ENCODE measurements at regions not wholly inside any gene's neighbourhood (a gene's known extent, or its start where the extent isn't known, plus 50 kb on each side); places are given as distances from the start of the nearest gene placed in this dataset.

DNA sequence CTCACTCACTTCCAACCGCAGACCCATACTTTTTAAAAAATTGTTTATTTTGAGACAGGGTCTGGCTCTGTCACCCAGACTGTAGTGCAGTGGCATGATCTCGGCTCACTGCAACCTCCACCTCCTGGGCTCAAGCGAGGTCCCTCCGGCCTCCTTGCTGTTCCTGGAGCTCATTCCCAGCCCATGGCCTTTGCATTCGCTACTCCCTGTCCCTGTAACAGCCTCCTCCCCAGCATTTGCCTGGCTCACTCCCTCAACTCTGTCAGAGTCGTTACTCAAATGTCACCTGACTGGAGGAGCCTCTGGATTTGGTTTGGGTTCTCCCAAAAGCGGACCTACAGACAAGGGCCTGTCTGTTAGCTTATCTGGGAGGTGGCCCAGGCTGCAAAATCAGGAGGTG is 432.6 kb upstream of the PROK2 start:
- Mint-ChIP-seq H3K4me3 (no peak overlapping the region), H3K27me3 (ENCODE audit: insufficient read depth) (no peaks in the 10 kb centered on the region), H3K4me1 (peaks cover 7% of the 10 kb centered on the region), H3K27ac (no peak overlapping the region), H3K36me3 (ENCODE audit: low read depth) (no peaks in the 10 kb centered on the region), H3K9me3 (no peaks in the 10 kb centered on the region)
- no peak overlapping the region for H3K27ac ChIP-seq (ENCODE audit: low read depth, low read length)
- no peaks in the 10 kb centered on the region for H3K36me3 ChIP-seq (ENCODE audit: control insufficient read depth, insufficient read depth, low read length)
- H3K27me3 ChIP-seq (ENCODE audit: control insufficient read depth, insufficient read depth, low read length, poor library complexity, severe bottlenecking) = no peaks in the 10 kb centered on the region
- 87 to 94% methylated on average over 5 to 7 of the region's 7 CpGs for WGBS, 2 experiments (ENCODE audit: insufficient coverage in 1 of 2, insufficient read length in 1 of 2)
- no peak overlapping the region for H3K9ac ChIP-seq (ENCODE audit: extremely low read depth, low read length, poor library complexity, severe bottlenecking)
- DNase-seq = no peak
- H3K4me3 ChIP-seq (ENCODE audit: low read length) = no peak overlapping the region
- TF ChIP-seq, protein P1, sequence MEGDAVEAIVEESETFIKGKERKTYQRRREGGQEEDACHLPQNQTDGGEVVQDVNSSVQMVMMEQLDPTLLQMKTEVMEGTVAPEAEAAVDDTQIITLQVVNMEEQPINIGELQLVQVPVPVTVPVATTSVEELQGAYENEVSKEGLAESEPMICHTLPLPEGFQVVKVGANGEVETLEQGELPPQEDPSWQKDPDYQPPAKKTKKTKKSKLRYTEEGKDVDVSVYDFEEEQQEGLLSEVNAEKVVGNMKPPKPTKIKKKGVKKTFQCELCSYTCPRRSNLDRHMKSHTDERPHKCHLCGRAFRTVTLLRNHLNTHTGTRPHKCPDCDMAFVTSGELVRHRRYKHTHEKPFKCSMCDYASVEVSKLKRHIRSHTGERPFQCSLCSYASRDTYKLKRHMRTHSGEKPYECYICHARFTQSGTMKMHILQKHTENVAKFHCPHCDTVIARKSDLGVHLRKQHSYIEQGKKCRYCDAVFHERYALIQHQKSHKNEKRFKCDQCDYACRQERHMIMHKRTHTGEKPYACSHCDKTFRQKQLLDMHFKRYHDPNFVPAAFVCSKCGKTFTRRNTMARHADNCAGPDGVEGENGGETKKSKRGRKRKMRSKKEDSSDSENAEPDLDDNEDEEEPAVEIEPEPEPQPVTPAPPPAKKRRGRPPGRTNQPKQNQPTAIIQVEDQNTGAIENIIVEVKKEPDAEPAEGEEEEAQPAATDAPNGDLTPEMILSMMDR (conservative IDR thresholded peaks at IDR 0.05) = no peak
- peaks cover 6% of the 10 kb centered on the region for H3K9me3 ChIP-seq (ENCODE audit: control insufficient read depth, low read length)
- H3K4me1 ChIP-seq (ENCODE audit: control insufficient read depth, insufficient read depth, low read length) = no peaks in the 10 kb centered on the region

DNA sequence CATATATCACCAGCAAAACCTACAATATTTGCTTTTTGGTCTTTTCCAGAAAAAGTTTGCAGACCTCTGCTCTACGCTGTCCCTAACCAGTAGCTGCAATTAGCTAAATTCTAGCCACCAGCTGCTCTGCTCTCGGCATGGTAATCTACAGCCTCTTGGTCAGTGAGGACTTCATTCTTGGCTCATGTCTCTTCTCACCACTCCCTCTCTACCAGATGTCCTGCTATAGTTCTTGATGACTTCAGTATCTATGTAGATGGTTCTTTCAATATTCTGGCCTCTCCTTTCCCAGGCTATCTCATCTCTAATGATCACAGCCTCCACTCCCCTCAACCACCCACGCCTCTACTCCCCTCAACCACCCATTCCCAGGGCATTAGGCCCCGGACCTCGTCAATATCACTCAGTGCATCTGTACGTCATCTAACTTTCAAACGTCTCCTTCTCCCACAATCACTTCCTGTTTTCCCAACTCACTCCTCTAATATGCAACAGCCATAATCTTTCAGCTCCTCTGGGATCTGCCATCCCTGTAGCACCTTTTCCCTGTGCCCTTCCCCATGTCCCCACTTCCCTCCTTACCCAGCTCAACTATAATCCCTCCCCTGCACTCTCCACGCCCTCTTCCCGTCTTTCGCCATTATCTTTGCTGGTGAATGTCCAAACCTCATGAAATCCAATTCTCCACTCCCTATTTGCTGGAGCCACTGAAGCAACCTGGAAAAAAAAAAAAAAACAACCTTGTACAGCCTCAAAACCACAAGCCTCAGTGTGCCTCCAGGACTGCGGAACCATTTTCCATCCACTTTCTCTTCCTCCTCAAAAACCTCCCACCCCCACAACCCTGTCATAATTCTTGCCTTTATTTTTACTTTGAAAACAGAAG is 429.4 kb upstream of the PROK2 start:
- H3K27me3 ChIP-seq (ENCODE audit: control insufficient read depth, insufficient read depth, low read length, poor library complexity, severe bottlenecking) = no peaks in the 10 kb centered on the region
- H3K9me3 ChIP-seq (ENCODE audit: control insufficient read depth, low read length) = peaks cover 6% of the 10 kb centered on the region
- no peaks in the 10 kb centered on the region for H3K36me3 ChIP-seq (ENCODE audit: control insufficient read depth, insufficient read depth, low read length)
- no peaks in the 10 kb centered on the region for H3K36me3 Mint-ChIP-seq (ENCODE audit: low read depth)
- no peaks in the 10 kb centered on the region for H3K4me1 ChIP-seq (ENCODE audit: control insufficient read depth, insufficient read depth, low read length)
- 95% methylated on average over 7 to 11 of the region's 11 CpGs for WGBS, 2 experiments (ENCODE audit: insufficient coverage in 1 of 2, insufficient read length in 1 of 2)
- H3K4me3 Mint-ChIP-seq = no peak overlapping the region
- no peak overlapping the region for H3K27ac Mint-ChIP-seq
- TF ChIP-seq, protein P1 (conservative IDR thresholded peaks at IDR 0.05) = no peak
- H3K4me3 ChIP-seq (ENCODE audit: low read length) = no peak overlapping the region
- H3K27me3 Mint-ChIP-seq (ENCODE audit: insufficient read depth) = peaks cover 2% of the 10 kb centered on the region
- H3K9ac ChIP-seq (ENCODE audit: extremely low read depth, low read length, poor library complexity, severe bottlenecking) = no peak overlapping the region
- H3K9me3 Mint-ChIP-seq = no peaks in the 10 kb centered on the region
- DNase-seq = no peak
- H3K27ac ChIP-seq (ENCODE audit: low read depth, low read length) = no peak overlapping the region
- peaks cover 7% of the 10 kb centered on the region for H3K4me1 Mint-ChIP-seq

DNA sequence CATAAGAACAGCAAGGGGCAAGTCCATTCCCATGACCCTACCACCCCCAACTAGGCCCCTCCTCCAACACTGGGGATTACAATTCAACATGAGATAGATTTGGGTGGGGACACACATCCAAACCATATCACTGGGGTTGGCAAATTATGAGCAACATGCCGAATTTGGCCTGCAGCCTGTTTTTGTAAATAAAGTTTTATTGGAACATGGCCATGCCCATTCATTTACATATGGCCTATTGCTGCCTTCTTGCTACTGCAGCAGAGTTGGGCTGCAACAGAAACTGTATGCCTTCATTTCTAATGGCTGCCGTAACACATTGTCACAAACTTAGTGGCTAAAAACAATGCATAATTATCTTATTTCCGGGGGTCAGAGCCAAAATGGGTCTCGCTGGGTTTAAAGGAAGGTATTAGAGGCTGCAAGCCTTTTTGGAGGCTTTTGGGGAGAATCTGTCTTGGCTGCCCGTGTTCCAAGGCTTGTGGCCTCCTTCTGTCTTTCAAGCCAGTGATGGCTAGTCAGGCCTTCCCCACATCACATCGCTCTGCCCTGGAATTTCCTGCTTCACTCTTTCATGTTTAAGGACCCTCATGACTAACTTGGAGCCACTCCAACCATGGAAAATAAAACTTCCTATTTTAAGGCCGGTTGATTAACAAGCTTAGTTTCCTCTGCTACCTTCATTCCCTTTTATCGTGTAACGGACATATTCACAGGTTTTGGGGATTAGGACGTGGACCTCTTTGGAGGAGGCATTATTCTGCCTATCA is 428.5 kb upstream of the PROK2 start:
- Mint-ChIP-seq H3K27me3 (ENCODE audit: insufficient read depth) (peaks cover 2% of the 10 kb centered on the region), H3K27ac (no peak overlapping the region)
- 92 to 100% methylated on average over 6 to 10 of the region's 10 CpGs for WGBS, 2 experiments (ENCODE audit: insufficient coverage in 1 of 2, insufficient read length in 1 of 2)

More for the DNA sequence above, 428.5 kb upstream of the PROK2 start:
- H3K4me1 ChIP-seq (ENCODE audit: control insufficient read depth, insufficient read depth, low read length) = no peaks in the 10 kb centered on the region
- H3K4me3 ChIP-seq (ENCODE audit: low read length) = no peak overlapping the region
- DNase-seq = no peak
- Mint-ChIP-seq H3K4me3 (no peak overlapping the region), H3K4me1 (peaks cover 7% of the 10 kb centered on the region), H3K36me3 (ENCODE audit: low read depth) (no peaks in the 10 kb centered on the region), H3K9me3 (no peaks in the 10 kb centered on the region)
- peaks cover 6% of the 10 kb centered on the region for H3K9me3 ChIP-seq (ENCODE audit: control insufficient read depth, low read length)
- no peaks in the 10 kb centered on the region for H3K36me3 ChIP-seq (ENCODE audit: control insufficient read depth, insufficient read depth, low read length)
- TF ChIP-seq, protein P1 (conservative IDR thresholded peaks at IDR 0.05) = no peak
- no peak overlapping the region for H3K27ac ChIP-seq (ENCODE audit: low read depth, low read length)
- no peak overlapping the region for H3K9ac ChIP-seq (ENCODE audit: extremely low read depth, low read length, poor library complexity, severe bottlenecking)
- H3K27me3 ChIP-seq (ENCODE audit: control insufficient read depth, insufficient read depth, low read length, poor library complexity, severe bottlenecking) = no peaks in the 10 kb centered on the region
